H1 (cell line): ENCODE measurements at regions not wholly inside any gene's neighbourhood (a gene's known extent, or its start where the extent isn't known, plus 50 kb on each side); places are given as distances from the start of the nearest gene placed in this dataset.

Experiments
- CHD7 ChIP-seq: fragments of 300-600 bp; sonication (generic); IDR thresholded peaks from 2 replicates; pipeline ENCODE4 v1.7.1; 2012; ENCODE audit warnings: low read length, moderate library complexity, mild to moderate bottlenecking, inconsistent platforms; ENCODE audit not compliant: insufficient replicate concordance
- NRF1 ChIP-seq: IDR thresholded peaks from 2 replicates; pipeline ENCODE4 v1.6.1; 2011; ENCODE audit warnings: mild to moderate bottlenecking, low read depth, low read length, improper control_type of control experiment
- TAF7 ChIP-seq: optimal IDR thresholded peaks from 2 replicates; pipeline ENCODE3; 2011; ENCODE audit warnings: low read depth, mild to moderate bottlenecking, inconsistent platforms, low read length, moderate library complexity, borderline replicate concordance

GRCh38 chr12:114041136-114041535, 75.0 kb upstream of the RBM19 start (continued):
- no peak for TF ChIP-seq CHD7
- no peak for TF ChIP-seq NRF1
- no peak for TF ChIP-seq TAF7
